Neural crest cell (in vitro differentiated cells): ENCODE measurements at regions not wholly inside any gene's neighbourhood (a gene's known extent, or its start where the extent isn't known, plus 50 kb on each side); places are given as distances from the start of the nearest gene placed in this dataset.

Experiments
- DNase-seq: peaks from one replicate; pipeline ENCODE4 v3.0.0; 2021; ENCODE audit warnings: low read depth, mixed read lengths, low spot score
- H3K27ac Mint-ChIP-seq: one replicate; pipeline ENCODE4 v1.8.0; 2021; ENCODE audit warnings: mild to moderate bottlenecking, mixed read lengths; ENCODE audit not compliant: unreplicated experiment
- H3K27me3 Mint-ChIP-seq: 2 replicates; pipeline ENCODE4 v1.8.0; 2021; ENCODE audit warnings: low read depth, mild to moderate bottlenecking, mixed read lengths
- H3K36me3 Mint-ChIP-seq: 2 replicates; pipeline ENCODE4 v1.8.0; 2021; ENCODE audit warnings: low read depth, mild to moderate bottlenecking, mixed read lengths
- H3K4me1 Mint-ChIP-seq: 2 replicates; pipeline ENCODE4 v1.8.0; 2021; ENCODE audit warnings: mixed read lengths
- H3K4me3 Mint-ChIP-seq: one replicate; pipeline ENCODE4 v1.8.0; 2021; ENCODE audit warnings: mild to moderate bottlenecking, mixed read lengths
- H3K9me3 Mint-ChIP-seq: 2 replicates; pipeline ENCODE4 v1.8.0; 2021; ENCODE audit warnings: mixed read lengths
- TF ChIP-seq, protein P1 (sequence below): fragments of 200-600 bp; sonication (generic); conservative IDR thresholded peaks from 2 replicates; pipeline ENCODE4 v1.5.0; 2021; ENCODE audit warnings: antibody characterized with exemption, mild to moderate bottlenecking

- no peaks in the 10 kb centered on the region for H3K4me1 Mint-ChIP-seq
- H3K36me3 Mint-ChIP-seq = no peaks in the 10 kb centered on the region
- no peak for DNase-seq
- H3K9me3 Mint-ChIP-seq = peaks cover 22% of the 10 kb centered on the region
- no peak overlapping the region for H3K4me3 Mint-ChIP-seq
- TF ChIP-seq, protein P1, sequence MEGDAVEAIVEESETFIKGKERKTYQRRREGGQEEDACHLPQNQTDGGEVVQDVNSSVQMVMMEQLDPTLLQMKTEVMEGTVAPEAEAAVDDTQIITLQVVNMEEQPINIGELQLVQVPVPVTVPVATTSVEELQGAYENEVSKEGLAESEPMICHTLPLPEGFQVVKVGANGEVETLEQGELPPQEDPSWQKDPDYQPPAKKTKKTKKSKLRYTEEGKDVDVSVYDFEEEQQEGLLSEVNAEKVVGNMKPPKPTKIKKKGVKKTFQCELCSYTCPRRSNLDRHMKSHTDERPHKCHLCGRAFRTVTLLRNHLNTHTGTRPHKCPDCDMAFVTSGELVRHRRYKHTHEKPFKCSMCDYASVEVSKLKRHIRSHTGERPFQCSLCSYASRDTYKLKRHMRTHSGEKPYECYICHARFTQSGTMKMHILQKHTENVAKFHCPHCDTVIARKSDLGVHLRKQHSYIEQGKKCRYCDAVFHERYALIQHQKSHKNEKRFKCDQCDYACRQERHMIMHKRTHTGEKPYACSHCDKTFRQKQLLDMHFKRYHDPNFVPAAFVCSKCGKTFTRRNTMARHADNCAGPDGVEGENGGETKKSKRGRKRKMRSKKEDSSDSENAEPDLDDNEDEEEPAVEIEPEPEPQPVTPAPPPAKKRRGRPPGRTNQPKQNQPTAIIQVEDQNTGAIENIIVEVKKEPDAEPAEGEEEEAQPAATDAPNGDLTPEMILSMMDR = no peak
- H3K27me3 Mint-ChIP-seq = no peaks in the 10 kb centered on the region
- H3K27ac Mint-ChIP-seq = no peak overlapping the region
Measured at GRCh38 chrX:80216086-80216485, 201.5 kb downstream of the TBX22 start.

DNA sequence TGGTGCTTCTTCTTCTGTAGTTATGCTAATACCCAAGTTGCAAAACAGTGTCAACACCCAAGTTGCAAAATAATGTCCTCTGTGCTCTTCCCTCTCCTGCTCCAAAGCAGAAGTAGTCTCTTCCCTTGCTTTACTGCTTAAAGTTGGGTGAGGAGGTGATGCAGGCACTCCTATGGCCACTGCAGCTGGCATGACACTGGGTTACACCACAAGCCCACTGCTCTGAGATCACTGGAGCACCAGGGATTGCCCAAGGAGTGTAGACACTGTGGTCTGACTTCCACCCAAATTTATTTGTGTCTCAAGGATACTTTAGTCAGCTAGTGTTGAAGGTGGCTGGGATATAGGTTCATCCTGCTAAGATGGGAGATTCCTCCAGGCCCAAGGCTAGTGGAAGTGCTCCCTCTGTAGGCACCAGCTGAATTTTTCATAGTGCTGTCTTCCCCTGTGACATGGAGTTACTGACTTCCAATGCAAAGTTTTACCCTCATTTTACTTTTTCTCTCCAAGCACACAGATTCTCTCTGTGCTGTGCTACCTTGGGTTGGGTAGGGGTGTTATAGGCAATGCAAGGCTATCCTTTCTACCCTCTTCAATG, 196.2 kb upstream of the TENT5D start:
- H3K4me3 Mint-ChIP-seq = no peak overlapping the region
- H3K27ac Mint-ChIP-seq = no peak overlapping the region
- peaks cover 5% of the 10 kb centered on the region for H3K9me3 Mint-ChIP-seq
- TF ChIP-seq, protein P1 = no peak
- H3K36me3 Mint-ChIP-seq = no peaks in the 10 kb centered on the region
- no peaks in the 10 kb centered on the region for H3K4me1 Mint-ChIP-seq
- no peaks in the 10 kb centered on the region for H3K27me3 Mint-ChIP-seq
- no peak for DNase-seq

DNA sequence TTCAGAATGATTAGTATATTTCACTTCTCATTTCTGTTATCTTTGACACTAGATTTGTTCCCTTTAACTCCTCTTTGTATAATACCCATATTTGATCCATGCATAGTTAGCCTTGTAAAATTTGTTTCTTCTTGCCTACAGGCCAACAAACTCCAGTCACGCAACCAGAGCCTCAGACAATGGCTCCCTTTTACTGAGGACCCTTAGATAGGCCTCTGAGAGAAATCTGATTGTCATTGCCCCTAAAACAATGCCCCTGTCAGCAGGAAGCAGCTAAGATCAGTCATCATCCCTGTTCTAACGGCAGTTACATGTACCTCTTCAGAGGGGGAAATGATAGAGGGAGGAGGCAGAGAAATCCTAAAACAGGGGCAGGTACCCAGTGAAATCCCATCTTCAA, 190.6 kb upstream of the TENT5D start:
- no peak for DNase-seq
- Mint-ChIP-seq H3K36me3 (no peaks in the 10 kb centered on the region), H3K4me3 (no peak overlapping the region), H3K9me3 (peaks cover 14% of the 10 kb centered on the region), H3K27ac (no peak overlapping the region), H3K27me3 (no peaks in the 10 kb centered on the region), H3K4me1 (peaks cover 12% of the 10 kb centered on the region)
- TF ChIP-seq, protein P1 = no peak

DNA sequence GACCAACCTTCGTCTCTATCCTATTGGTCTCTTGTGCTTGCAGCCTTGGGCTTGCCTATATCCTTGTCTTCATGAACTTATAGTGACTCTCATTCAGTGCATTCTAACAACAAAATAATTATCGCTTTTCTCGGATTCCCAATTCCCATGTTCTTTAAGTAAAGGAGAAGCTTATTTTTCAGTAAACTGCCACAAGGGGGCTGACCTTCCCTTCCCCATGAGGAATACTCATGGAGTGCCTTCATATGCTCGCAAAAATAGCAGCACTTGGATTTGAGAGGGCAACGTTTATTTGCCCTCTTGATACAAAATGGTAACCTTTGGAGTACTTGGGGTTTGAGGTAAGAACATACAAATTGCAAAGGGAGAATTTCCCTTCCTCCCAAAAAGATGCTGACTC, 183.2 kb upstream of the TENT5D start:
- TF ChIP-seq, protein P1 = no peak
- DNase-seq = no peak
- Mint-ChIP-seq H3K9me3 (peaks cover 7% of the 10 kb centered on the region), H3K36me3 (no peaks in the 10 kb centered on the region), H3K4me1 (peaks cover 9% of the 10 kb centered on the region), H3K27ac (no peak overlapping the region), H3K4me3 (no peak overlapping the region), H3K27me3 (no peaks in the 10 kb centered on the region)

GRCh38 chrX:80246271-80246670, 174.0 kb upstream of the TENT5D start:
- Mint-ChIP-seq H3K4me1 (no peaks in the 10 kb centered on the region), H3K27ac (no peak overlapping the region), H3K36me3 (no peaks in the 10 kb centered on the region), H3K4me3 (no peak overlapping the region), H3K9me3 (peaks cover 7% of the 10 kb centered on the region), H3K27me3 (no peaks in the 10 kb centered on the region)
- no peak for DNase-seq
- TF ChIP-seq, protein P1 = peak; percentile 16
